Mucosa of descending colon (tissue), 3 donors: ENCODE measurements at regions not wholly inside any gene's neighbourhood (a gene's known extent, or its start where the extent isn't known, plus 50 kb on each side); places are given as distances from the start of the nearest gene placed in this dataset.
A peak's percentile ranks its signal among the peaks of the same experiment; 100 is the strongest.
"Not testable (repeated sequence)": the region's sequence is repeated elsewhere in the genome, so short reads cannot be mapped to it uniquely, and the experiment has no call there.

Experiments used
- ATAC-seq: fragments of 200-7000 bp; cut with Tn5 transposase; one replicate; pipeline ENCODE4 v1.9.1; 2020; ENCODE audit warnings: mild to moderate bottlenecking, moderate library complexity
- DNase-seq, 3 donors: peaks; one replicate each; pipeline ENCODE4 v3.0.0-alpha.2; 2020
- H3K36me3 ChIP-seq: fragments of 200-600 bp; one replicate; pipeline ENCODE4 v1.8.0; 2021; ENCODE audit warnings: low read depth, mild to moderate bottlenecking
- H3K4me1 ChIP-seq: fragments of 200-600 bp; one replicate; pipeline ENCODE4 v1.8.0; 2021; ENCODE audit warnings: low read depth, mild to moderate bottlenecking
- H3K4me3 ChIP-seq: fragments of 200-600 bp; one replicate; pipeline ENCODE4 v1.8.0; 2021; ENCODE audit warnings: mild to moderate bottlenecking
- H3K9me3 ChIP-seq: fragments of 200-600 bp; one replicate; pipeline ENCODE4 v1.8.0; 2021; ENCODE audit warnings: mild to moderate bottlenecking
- CTCF ChIP-seq: fragments of 200-600 bp; IDR thresholded peaks from one replicate; pipeline ENCODE4 v1.8.0; 2022; ENCODE audit warnings: antibody characterized with exemption, mild to moderate bottlenecking
- intact Hi-C, 2 donors: fragments of 100-400 bp; cut with DNase I in 1 of 2; cut with micrococcal nuclease in 1 of 2; formaldehyde crosslinking; loops; one replicate each; pipeline versions ENCODE4 v1.11.0 to v1.11.1; 2022; cut with DNase I, micrococcal nuclease
- donor health status: DM: no; HTN: no; CAD: no; lungs with moderate emphysema.
- donor health status: DM: no; HTN: no; CAD: no.
- donor health status: DM: no; HTN: yes; CAD: no.

GRCh38 chr14:57058319-57058718 is 210.4 kb downstream of the EXOC5 start:
- Histone ChIP-seq H3K4me3 (no peak overlapping the region), H3K36me3 (no peaks in the 10 kb centered on the region), H3K4me1 (peaks cover 2% of the 10 kb centered on the region), H3K9me3 (no peaks in the 10 kb centered on the region)
- no peak for TF ChIP-seq CTCF
- intact Hi-C loops = no loop called here
- peak; percentile 9 for ATAC-seq
- no peak for DNase-seq

- Histone ChIP-seq H3K4me3 (no peak overlapping the region), H3K36me3 (no peaks in the 10 kb centered on the region), H3K9me3 (no peaks in the 10 kb centered on the region), H3K4me1 (peaks cover 2% of the 10 kb centered on the region)
- TF ChIP-seq CTCF = no peak
- ATAC-seq (peak; percentile 82), DNase-seq (peak in 1 of 3 donors; percentile 7)
- intact Hi-C loops = no loop called here
Measured at GRCh38 chr14:57057803-57058202, 210.9 kb downstream of the EXOC5 start.

- H3K4me1 ChIP-seq, ATAC-seq, H3K4me3 ChIP-seq, DNase-seq, H3K36me3 ChIP-seq, H3K9me3 ChIP-seq, intact Hi-C loops: not testable (repeated sequence)
Measured at GRCh38 chr14:57056522-57056921, 212.2 kb downstream of the EXOC5 start.

- DNase-seq (no peak), ATAC-seq (no peak)
- no peak for TF ChIP-seq CTCF
- intact Hi-C loops = no loop called here
- no peaks in the 10 kb centered on the region for H3K9me3 ChIP-seq
- H3K36me3 ChIP-seq = no peaks in the 10 kb centered on the region
- no peaks in the 10 kb centered on the region for H3K4me1 ChIP-seq
- no peak overlapping the region for H3K4me3 ChIP-seq
Measured at GRCh38 chr14:57052705-57053302, 215.9 kb downstream of the EXOC5 start.

- Histone ChIP-seq H3K9me3 (no peaks in the 10 kb centered on the region), H3K4me3 (no peak overlapping the region), H3K36me3 (no peaks in the 10 kb centered on the region), H3K4me1 (no peaks in the 10 kb centered on the region)
- DNase-seq (no peak), ATAC-seq (no peak)
- intact Hi-C loops = no loop called here
- TF ChIP-seq CTCF = no peak
Measured at GRCh38 chr14:57051633-57052032, 217.1 kb downstream of the EXOC5 start.

GRCh38 chr14:57049848-57050247 is 218.9 kb downstream of the EXOC5 start:
- H3K4me1 ChIP-seq = no peaks in the 10 kb centered on the region
- no peak overlapping the region for H3K4me3 ChIP-seq
- no peak for TF ChIP-seq CTCF
- H3K36me3 ChIP-seq = no peaks in the 10 kb centered on the region
- no peak for ATAC-seq
- no peak for DNase-seq
- no peaks in the 10 kb centered on the region for H3K9me3 ChIP-seq
- intact Hi-C loops = no loop called here
